Stimulated activated CD4-positive, alpha-beta T cell treated with anti-CD3 and anti-CD28 coated beads, Interleukin-4, amount 100 ng/mL, for 48 hours (primary cell): ENCODE measurements at regions not wholly inside any gene's neighbourhood (a gene's known extent, or its start where the extent isn't known, plus 50 kb on each side); places are given as distances from the start of the nearest gene placed in this dataset.
A peak's percentile ranks its signal among the peaks of the same experiment; 100 is the strongest.
"Not testable (repeated sequence)": the region's sequence is repeated elsewhere in the genome, so short reads cannot be mapped to it uniquely, and the experiment has no call there.

Source experiments
- DNase-seq, 2 donors: peaks; one replicate each; pipeline ENCODE4 v3.0.0-alpha.2; 2020; ENCODE audit warnings: low read depth in 2 of 2

DNA sequence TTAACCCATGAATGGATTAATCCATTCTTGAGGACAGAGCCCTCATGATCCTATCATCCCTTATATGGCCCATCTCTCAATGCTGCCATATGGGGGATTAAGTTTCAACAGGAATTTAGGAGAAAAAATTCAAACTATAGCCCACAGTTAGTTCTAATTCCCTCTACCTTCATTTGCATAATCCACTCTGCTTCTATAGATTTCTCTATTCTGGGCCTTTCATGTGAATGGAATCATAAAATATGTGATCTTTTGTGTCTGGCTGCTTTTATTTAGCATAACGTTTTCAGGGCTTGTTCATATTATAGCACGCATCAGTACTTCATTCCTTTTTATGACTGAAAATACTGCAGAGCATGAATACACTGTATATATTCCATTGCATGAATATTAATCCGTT is 55.4 kb downstream of the CTSL start:
- no peak for DNase-seq

DNA sequence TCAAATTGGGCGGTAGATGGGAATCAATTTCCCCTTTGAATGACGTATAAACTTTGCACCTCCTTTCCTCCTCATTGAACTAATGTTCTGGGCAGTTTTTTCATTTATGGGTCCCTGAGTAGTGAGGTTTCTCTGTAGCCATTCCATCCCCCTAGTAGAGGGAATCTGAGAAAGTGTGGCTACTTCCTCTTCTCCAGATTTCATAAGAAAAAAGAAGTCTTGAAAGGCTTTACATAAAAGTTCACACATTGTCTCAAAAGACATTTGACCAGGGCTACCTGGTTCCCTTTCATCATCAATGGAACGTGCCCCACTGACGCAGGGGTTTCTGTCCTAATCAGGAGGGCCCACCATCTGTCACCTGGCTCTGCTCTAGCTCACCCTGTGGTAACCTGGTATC is 57.3 kb downstream of the CTSL start:
- no peak for DNase-seq

DNA sequence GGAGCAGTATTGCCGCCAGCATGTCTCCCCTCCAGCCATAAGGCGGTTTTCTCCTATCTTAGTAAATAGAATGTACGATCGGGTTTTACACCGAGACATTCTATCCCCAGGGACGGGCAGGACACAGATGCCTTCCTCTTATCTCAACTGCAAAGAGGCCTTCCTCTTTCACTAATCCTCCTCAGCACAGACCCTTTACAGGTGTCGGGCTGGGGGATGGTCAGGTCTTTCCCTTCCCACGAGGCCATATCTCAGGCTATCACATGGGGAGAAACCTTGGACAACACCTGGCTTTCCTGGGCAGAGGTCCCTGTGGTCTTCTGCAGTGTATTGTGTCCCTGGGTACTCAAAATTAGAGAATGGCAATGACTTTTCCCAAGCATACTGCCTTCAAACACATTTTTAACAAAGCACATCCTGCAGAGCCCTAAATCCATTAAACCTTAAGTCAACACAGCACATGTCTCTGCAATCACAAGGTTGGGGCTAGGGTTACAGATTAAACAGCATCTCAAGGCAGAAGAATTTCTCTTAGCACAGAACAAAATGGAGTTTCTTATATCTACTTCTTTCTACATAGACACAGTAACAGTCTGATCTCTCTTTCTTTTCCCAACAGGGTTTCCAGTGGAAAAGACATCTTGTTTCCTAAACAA is 59.5 kb downstream of the CTSL start:
- not testable (repeated sequence) for DNase-seq

DNA sequence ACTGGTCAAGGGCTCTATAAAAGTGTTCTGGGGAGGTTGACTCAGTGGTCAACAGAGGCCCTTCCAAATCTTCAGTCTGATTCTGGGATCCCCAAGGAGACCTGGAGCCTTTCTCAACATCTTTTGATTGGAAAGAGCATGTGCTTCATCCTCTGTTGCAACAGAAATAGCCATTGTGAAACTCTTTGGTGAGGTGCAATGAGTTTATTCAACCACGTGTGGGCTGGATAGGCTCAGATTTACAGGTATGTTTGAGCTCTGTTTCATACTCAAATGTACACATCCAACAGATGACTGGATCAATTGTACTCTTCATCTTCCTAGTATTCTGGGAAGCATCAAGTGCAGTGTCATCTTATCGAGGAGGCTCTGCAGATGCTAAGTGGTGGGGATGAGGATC is 60.5 kb downstream of the CTSL start:
- no peak for DNase-seq

DNA sequence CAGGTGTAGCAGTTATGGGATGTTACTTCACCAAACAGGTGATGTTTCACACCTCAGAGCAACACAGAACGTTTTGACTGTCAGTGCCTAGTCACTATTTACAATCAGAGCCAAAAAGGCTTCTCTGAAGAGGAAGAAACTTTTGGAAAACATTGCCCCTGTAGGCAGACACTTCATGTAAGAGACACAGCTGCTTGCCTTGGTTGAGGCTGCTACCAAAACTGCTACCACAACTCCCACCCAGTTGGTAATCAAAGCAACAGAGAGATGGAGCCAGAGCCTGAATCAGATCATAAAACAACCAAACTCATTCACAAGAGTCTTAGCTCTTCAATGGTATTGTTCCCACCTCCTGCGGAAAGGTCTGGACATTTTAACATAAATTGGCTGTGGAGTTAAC is 61.0 kb downstream of the CTSL start:
- no peak for DNase-seq

DNA sequence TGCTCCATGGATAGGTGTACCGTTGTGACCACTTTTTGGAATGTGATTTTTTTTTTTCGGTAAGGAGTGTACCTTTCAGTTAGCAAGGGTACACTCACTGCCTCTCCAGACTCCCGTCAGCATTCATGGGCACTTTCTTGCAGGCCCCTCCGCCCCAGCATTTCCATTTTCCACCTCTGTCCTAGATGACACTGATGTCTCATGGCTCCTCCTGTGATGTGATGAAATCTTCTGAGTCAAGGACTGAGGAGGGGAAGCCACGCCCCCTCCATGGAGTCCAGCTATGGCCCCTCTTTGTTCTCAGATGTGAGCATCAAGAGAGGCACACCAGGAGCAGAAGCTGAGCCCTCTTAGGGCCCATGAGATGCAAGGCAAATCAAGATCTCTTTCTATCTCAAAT is 61.8 kb downstream of the CTSL start:
- DNase-seq = no peak

DNA sequence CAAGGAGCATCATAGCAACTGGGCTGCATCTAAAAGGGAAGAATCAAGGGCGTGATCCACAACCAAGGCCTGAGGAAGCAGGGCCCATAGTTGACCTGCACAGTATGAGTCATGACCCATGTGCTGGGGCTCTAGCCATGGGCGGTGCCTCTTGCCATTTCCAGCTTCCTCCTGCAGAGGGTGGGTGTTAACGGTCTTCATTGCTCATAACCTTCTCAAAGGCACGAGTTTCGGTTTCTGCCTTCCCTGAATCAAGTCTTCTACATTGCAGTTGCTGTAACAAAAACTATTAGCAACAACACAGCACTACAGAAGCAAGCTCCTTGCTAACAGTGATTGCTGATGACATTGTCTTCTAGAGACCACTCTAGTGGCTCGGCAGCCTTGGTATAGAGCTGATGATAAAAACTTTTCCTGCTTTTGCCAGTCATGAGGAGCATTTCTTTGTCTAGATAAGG is 66.9 kb downstream of the CTSL start:
- DNase-seq = peak; percentile 27 to 41

DNA sequence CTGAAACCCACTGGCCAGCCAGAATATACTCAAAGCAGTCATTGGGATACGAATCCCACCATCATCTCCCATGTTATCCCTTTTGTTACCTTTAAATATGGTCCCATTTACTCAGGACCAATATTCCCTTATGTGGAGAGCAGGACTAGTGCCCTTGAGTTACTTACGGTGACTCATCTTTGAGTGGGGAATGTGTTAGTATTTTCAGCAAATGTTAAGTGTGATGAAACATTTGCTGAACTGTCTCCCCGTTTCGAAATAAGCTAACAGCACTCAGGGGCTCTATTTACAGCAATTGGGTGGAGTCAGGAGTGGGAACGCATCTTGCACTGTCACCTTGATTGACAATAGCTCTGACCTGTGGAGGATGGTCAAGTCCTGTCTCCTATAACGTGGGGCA is 67.4 kb downstream of the CTSL start:
- no peak for DNase-seq

DNA sequence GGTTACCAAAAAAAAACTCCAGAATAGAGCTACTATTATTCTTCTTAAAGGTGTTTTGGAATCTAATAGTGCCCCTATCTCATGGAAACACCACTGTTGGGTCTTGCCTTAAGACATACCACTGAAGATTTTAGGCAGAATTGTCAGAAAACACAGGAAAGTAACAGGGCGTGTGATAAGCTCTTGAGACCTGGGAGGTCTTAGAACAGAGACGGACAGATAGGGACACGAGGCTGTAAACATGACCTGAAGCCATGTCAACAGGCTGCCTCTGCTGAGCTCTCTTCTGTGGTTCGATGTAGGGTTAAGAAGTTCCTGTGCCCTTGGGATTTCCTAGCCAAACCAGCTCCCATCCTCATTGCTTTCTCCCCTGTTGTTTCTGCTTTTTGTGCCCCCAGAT is 69.3 kb downstream of the CTSL start:
- DNase-seq = no peak

DNA sequence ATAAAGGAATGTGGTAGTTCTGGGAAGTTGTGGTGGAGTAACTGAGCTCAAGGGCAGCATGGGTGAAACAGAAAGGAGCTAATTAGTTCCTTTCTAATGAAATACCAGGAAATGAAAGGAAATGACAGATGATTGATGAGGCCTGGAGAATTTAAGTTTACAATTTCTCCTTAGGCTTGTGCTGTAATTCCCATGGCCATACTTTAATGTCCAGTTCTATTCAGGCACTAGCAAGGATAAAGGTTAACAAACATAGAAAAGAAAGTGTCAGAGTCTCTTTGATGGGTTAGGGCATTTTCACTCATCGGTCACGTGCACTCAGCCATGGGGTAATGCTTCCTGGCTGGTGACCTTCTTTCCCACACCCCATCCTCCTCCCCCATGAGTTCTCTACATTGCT is 70.3 kb downstream of the CTSL start:
- no peak for DNase-seq

DNA sequence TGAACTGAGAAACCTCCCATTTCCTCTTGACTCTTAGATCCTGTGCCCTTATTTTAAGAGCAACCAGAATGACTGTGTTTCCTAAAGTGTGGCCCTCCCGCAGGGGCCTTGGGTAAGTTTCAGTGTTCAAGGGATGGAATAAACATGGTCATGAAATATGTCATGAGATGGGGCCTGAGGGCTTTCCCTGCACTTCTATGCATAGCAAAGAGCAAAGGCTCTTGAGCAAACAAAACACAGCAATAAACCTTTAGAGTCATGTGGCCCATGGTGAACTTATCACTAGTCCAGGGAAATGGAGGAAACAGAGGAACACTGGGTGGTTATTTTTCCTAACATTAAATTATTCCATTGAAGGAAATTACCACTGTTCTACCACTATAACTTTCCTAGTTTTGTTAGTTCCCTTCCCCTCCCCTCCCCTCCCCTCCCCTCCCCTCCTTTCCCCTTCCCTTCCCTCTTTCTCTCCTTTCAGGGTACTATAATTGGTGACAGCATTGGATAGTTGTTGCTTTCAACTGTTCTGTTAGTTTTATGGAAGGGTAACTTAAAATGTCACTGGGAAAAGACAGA is 72.4 kb downstream of the CTSL start:
- DNase-seq = no peak

DNA sequence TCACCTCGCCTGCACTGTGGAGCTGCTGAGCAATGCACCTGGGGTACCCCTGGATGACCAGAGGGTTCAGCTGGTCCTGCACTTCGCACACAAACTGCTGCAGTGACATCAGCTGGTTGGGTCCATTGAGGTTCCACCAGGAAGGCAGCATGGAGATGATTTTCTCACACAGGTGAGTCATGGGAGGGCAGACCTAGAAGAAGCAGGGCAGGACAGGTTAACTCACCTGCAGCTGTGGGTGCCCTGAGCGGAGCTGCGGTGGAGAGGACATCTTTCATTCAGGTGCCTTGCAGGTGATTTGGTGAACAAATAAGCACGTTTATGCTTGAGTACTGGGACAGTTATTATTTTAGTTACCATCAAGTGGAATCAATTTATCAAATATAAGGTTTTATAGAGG is 73.6 kb downstream of the CTSL start:
- DNase-seq = no peak

DNA sequence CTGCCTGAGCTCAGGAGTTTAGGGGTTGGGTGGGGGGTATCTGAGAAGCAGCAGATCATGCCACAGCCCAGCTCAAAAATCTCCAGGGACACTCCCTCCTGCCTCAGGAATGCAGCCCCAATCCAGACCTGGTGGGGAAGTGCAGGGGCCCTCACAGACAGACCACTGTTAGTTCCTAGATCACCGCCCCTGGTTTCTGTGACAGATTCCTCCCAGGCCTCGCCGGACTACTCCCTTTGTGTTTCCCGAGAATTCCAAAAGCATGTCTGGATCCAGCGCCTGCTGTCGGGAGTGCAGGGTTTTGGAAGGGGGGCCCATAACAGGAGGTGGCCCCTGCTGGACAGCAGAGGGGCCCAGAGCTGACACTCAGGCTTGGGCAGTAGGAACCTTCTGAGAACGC is 74.5 kb downstream of the CTSL start:
- DNase-seq = no peak

DNA sequence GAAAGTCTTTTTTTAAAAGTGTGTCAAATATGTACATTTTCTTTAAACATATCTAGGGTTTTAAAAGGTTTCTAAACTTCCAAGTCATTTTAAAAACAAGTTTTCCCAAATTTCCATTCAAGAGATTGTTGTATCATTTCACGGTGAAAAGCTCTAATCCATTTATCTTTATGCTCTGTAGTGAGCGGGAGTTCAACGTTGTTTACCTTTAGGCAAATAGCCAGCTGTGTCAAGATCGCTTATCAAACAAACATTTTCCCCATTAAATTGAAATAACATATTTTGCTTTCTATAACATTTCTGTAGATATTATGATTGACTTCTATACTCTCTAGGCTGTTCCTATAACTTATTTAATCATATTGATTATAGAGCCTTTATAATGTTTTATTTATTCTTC is 75.1 kb downstream of the CTSL start:
- no peak for DNase-seq

DNA sequence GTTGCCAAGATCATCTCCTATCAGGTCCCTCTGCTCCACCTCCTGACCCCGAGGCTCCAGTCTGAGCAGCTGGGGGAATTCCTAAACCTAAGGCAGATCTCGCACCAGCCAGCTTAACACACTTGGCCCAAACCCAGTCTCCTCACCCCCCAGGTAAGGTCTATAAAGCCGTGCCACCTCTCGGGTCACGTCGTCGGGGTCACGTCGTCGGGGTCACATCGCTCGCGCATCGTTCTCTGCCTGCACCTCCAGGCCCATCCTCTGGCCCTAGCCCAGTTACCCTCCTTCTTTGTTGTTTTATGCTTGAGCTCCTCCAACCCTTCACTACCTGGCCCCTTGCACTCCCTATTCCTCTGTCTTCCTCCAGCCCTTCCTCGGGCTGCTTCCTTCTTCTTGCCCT is 77.2 kb downstream of the CTSL start:
- no peak for DNase-seq

DNA sequence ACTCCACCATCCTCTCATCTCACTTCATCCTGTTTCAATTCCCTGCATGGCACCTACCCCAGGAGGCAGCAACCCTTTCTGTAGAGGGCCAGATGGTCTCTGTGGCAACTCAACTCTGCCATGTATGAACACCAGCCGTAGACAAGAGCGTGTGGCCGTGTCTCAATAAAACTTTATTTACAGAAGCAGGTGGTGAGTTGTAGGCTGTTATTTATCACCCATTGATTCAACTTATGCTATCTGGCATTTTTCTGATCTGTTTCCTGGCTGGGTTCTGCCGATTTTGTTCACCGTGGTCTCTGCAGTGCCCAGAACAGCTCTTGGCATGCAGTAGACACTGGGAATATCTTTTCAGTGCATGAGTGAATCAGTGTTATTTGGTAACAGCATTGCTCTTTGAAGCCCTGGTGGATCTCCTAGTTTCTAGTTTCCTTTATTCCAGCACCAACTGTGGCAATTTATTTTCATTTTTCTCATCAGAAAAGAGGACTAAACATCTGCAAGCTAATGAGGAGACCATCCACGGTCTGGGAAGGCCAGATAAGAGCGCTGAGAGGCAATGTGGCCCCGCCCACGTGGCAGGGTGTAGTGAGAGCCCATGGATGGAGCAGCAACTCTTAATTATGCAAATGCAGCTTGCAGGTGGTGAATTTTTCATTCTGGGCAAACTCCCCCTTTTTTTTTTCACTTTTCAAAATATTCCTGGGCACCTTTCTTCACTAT is 77.9 kb downstream of the CTSL start:
- no peak for DNase-seq

DNA sequence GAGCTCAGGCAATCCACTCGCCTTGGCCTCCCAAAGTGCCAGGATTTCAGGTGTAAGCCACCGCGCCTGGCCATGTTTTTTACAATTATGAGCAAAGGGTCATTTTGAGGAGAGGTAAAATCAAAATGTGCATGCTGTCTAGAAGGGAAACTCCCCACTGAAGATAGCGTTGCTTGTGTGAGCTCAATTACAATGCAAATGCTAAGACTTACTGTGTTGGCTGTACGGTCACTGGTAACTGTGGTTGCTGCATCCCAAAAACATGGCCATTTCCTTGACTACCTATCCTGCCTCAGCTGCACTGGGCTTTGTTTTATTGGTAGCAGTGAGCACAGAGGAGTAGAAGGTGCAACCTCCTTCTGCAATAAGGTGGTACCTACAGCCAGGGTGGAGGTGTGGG is 77.4 kb upstream of the SPATA31E1 start:
- no peak for DNase-seq

DNA sequence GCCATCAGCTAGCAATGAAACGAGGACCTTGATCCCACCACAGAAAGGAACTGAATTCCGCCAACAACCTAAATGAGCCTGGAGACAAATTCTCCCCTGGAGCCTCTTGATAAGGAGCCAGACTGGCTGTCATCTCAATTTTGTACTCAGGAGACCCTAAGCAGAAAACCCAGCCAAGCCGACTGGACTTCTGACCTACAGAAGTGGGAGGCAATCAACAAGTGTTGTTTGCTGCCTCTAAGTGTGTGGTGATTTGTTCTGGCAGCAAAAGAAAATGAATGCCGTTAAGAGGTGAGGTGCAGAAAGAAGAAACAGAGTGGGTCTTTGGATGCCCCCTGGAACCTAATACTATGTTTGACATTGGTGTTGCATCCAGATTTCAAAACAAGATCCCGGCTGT is 72.7 kb upstream of the SPATA31E1 start:
- no peak for DNase-seq

DNA sequence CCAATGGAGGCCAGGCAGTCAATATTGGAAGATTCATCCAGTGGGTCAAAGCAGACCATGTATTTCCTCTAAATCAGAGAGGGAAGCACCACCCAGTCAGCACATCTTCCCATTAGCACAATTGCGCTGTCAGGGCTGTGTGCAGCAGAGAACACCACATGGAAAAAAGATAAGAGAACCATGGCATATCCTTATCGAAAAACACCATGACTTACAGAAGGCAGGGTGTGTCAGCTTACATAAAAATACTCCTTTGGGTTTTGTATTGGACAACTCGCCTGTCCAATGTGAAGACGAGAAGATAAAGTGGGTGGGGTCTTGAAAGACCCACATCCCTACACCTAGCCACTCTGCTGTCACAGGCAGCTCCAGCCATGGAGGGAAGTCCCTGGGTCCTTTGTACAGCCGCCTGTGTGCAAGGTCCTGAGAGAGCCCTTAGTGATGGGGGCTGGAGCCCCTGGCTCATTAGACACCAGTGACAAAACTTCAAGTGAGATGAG is 71.9 kb upstream of the SPATA31E1 start:
- no peak for DNase-seq

DNA sequence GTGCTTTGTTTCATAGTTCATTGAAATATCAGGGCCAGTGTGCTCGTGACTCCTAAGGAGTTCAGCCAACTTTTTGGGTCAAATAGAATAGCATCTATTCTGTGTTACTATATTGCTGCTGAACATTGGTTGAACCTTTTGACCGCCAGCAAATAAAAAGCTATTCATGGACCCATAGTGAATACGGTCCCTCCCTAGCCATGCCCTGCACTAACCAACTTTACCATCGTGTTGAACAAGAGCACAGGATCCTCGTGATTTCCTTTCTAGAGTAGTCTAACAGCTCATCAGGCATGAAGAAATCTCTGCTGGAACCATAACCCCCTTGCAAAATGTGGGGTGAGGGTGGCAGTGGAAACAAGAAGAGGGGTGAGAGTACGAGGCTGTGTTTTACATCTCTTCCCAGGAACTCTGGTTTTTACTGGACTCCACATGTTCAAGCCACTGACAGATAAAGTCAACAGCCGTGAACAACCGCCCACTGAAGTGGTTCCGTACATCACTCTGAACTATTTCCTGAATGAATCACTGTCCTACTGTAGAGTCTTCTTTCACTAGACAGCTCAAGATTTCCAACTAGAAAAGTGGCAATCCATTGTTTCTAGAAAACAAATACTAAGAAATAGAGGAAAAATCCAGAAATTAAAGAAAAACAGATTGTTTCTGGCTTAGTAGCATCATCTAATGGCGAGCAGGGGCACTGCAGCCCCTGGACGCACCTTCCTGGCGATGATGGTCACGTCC is 70.1 kb upstream of the SPATA31E1 start:
- peak; percentile 34 to 48 for DNase-seq

DNA sequence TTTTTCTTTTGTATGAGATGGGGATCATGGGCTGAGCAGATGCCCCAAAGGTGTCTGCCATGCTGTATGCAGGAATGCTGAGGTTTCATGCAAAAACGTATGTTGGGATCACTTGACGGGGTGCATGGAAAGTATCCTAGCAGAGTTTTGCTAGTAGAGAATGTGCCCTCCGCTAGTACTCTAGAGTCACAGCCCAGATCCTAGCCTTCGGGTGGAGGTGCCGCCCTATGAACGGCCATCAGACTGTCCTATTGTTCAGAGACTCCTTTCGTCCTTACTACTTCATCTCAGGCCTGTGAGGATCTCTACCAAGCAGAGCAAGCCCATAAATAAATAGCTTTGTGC is 69.6 kb upstream of the SPATA31E1 start:
- DNase-seq = no peak

DNA sequence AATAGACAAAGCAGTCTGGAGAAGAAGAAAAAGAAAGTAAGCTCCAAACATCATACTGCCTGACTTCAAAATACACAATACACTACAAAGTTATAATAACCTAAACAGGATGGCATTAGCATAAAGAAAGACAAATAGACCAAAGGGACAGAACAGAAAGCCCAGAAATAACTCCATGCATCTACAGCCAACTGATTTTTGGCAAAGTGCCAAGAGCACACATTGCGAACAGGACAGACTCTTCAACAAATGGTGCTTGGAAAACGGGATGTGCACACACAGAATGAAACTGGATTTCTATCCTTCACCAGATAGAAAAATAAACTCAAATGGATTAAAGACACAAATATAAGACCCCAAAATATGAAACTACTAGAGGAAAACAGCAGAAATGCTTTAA is 66.6 kb upstream of the SPATA31E1 start:
- DNase-seq = no peak

DNA sequence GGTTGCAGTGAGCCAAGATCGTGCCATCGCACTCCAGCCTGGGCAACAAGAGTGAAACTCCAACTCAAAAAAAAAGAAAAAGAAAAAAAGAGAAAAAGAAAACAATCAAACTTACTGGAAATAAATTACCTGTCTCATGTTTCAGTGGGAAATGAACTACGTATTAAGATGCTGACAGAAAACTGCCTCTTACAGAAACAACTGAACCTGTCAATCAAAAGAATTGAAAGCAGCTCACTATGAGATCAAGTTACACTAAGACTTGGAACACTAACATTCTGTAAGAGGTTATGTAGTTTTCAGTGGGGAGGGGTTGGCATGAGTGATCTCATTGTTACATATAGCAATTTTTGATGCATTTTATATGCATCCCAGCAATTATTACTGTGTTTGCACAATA is 64.4 kb upstream of the SPATA31E1 start:
- DNase-seq = no peak
